ENCODE measurements at regions not wholly inside any gene's neighbourhood (a gene's known extent, or its start where the extent isn't known, plus 50 kb on each side); places are given as distances from the start of the nearest gene placed in this dataset.

DNA sequence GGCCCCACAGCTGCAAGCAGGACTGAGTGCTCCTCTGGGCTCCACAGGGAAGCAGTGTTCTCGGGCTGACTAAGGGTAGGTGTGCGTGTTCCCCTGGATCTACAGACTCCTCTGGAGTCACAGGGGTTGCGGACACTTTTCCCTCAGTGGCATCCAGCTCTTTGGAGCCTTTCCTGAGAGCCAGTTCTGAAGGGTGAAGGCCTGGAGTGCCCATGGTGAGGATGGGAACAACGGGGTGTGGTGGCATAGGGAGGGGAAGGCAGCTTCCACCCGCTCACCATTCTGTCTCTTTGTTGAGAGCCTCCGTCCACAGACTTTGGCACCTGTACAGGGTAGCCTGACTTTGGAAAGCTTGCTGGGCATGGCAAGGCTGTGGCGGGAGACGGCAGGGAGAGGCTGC is 104.1 kb upstream of the PCBD1 start:
- no peak for TF ChIP-seq CTCF (IDR thresholded peaks at IDR 0.05; ENCODE audit: low read depth, low read length, missing control alignments)
- in situ Hi-C loops (cut with HindIII; ENCODE audit: low sequenced_read_pairs), result no loop called here
- DNase-seq (ENCODE audit: low read depth), result no peak
- no peak overlapping the region for H3K4me3 ChIP-seq (ENCODE audit: low read depth, low read length)

GRCh38 chr10:70993051-70993450 is 104.7 kb upstream of the PCBD1 start:
- H3K4me3 ChIP-seq (ENCODE audit: low read depth, low read length), result no peak overlapping the region
- DNase-seq (ENCODE audit: low read depth), result no peak
- no peak for TF ChIP-seq CTCF (IDR thresholded peaks at IDR 0.05; ENCODE audit: low read depth, low read length, missing control alignments)
- in situ Hi-C loops (cut with HindIII; ENCODE audit: low sequenced_read_pairs), result no loop called here

DNA sequence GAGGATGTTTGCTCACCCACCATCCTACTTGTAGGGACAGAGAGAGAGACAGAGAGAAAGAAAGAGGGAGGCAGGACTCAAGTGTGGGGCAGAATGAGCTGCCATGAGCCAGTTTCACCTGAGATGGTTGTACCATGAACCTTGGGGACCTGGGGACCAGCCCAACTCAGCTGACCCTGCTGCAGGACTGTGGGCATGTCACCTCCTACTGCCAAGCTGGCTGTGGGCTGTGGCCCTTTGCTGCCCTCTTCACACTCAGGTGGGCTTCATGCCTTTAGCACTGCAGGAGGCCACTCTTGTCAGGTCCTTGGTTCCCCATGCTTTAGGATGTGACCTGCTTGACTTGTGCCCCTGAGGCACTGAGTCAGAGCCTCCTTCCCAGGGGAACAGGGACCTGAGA is 108.2 kb upstream of the PCBD1 start:
- no peak for TF ChIP-seq CTCF (IDR thresholded peaks at IDR 0.05; ENCODE audit: low read depth, low read length, missing control alignments)
- no peak for DNase-seq (ENCODE audit: low read depth)
- H3K4me3 ChIP-seq (ENCODE audit: low read depth, low read length), result no peak overlapping the region
- in situ Hi-C loops (cut with HindIII; ENCODE audit: low sequenced_read_pairs), result no loop called here

DNA sequence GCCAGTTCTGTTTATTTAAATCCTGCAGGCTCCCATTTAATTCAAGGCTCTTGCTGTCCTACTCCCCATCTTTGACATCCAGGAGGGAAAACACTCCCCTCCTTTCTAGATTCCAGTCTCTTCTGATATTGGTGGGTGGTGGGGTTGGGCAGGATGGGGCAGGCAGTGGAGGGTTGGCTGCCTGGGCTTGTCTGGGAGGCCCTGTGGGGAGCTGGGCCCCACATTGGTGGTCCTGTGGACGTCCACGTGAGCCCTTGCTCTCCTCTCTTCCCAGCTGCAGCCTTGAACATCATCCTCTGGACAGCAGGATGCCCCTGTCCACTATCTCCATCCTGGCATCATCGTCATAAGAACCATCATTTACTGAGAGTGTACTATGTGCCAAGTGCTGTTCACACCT is 108.9 kb upstream of the PCBD1 start:
- no peak for TF ChIP-seq CTCF (IDR thresholded peaks at IDR 0.05; ENCODE audit: low read depth, low read length, missing control alignments)
- in situ Hi-C loops (cut with HindIII; ENCODE audit: low sequenced_read_pairs), result no loop called here
- H3K4me3 ChIP-seq (ENCODE audit: low read depth, low read length), result no peak overlapping the region
- DNase-seq (ENCODE audit: low read depth), result no peak

GRCh38 chr10:70998086-70998485 is 109.7 kb upstream of the PCBD1 start:
- in situ Hi-C loops (cut with HindIII; ENCODE audit: low sequenced_read_pairs), result no loop called here
- no peak for TF ChIP-seq CTCF (IDR thresholded peaks at IDR 0.05; ENCODE audit: low read depth, low read length, missing control alignments)
- H3K4me3 ChIP-seq (ENCODE audit: low read depth, low read length), result no peak overlapping the region
- DNase-seq (ENCODE audit: low read depth), result no peak

DNA sequence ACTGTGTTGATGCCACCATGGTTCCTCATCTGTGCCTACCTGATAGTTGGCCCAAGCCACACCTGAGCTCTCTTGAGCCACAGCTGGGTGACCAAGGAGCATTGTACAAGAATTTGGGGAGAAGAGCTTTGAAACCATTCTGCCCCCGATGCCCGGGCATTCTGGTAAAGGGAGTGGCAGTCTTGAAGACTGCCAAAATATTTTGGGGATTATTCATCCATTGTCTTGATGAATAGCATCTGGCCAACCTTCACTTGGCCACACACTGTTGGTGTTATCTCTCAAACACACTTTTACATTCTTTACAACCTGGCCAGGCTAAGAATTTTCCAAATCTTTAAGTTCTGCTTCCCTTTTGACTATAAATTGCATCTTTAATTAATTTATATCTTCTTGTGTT is 113.1 kb upstream of the PCBD1 start:
- TF ChIP-seq CTCF (IDR thresholded peaks at IDR 0.05; ENCODE audit: low read depth, low read length, missing control alignments), result no peak
- no peak for DNase-seq (ENCODE audit: low read depth)
- in situ Hi-C loops (cut with HindIII; ENCODE audit: low sequenced_read_pairs), result no loop called here
- no peak overlapping the region for H3K4me3 ChIP-seq (ENCODE audit: low read depth, low read length)

Data from astrocyte of the cerebellum (primary cell).